ENCODE measurements at regions not wholly inside any gene's neighbourhood (a gene's known extent, or its start where the extent isn't known, plus 50 kb on each side); places are given as distances from the start of the nearest gene placed in this dataset.

- H3K4me1 Mint-ChIP-seq (ENCODE audit: low read depth): no peaks in the 10 kb centered on the region
- H3K27ac Mint-ChIP-seq: no peak overlapping the region
- no peaks in the 10 kb centered on the region for H3K27me3 Mint-ChIP-seq (ENCODE audit: low read depth)
- no peak overlapping the region for H3K4me3 Mint-ChIP-seq
- peaks cover 4% of the 10 kb centered on the region for H3K9me3 Mint-ChIP-seq
- CTCF ChIA-PET: no interaction called here
- DNase-seq: no peak
- H3K36me3 Mint-ChIP-seq (ENCODE audit: low read depth): no peaks in the 10 kb centered on the region
- intact Hi-C loops (cut with micrococcal nuclease): no loop called here
Observed at GRCh38 chr12:77548797-77549196, 281.9 kb upstream of the NAV3 start.

- CTCF ChIA-PET: interaction anchor here (0.7 kb wide), 1 partner anchor 121 kb away, joined by 3 read pairs; no protein-coding TSS in a partner anchor
Observed at GRCh38 chr12:77540097-77540496, 290.6 kb upstream of the NAV3 start.

DNA sequence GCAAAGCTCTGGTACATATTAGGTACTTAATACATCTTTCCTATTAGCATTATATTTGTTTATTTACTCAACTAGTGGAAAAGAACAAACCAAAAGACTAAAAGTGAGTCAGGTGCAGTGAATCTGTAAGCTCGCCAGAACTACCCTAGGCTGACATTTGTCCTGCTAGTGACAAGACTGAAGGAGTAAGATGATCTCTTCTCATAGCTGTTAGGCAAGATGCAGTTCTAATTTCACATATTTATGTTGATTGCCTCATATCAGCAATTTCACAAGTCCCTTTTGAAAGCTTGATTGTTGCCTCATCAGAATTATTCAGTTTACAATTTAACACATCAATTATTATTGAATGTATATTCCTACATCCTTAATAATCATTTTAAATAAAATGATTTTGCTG lies 293.0 kb upstream of the NAV3 start:
- CTCF ChIA-PET: no interaction called here
- Mint-ChIP-seq H3K27ac (no peak overlapping the region), H3K27me3 (ENCODE audit: low read depth) (no peaks in the 10 kb centered on the region), H3K36me3 (ENCODE audit: low read depth) (no peaks in the 10 kb centered on the region), H3K9me3 (peaks cover 2% of the 10 kb centered on the region), H3K4me1 (ENCODE audit: low read depth) (no peaks in the 10 kb centered on the region), H3K4me3 (no peak overlapping the region)
- DNase-seq: no peak
- intact Hi-C loops (cut with micrococcal nuclease): no loop called here

More at GRCh38 chr12:77540097-77540496, 290.6 kb upstream of the NAV3 start:
- no peak for DNase-seq
- H3K36me3 Mint-ChIP-seq (ENCODE audit: low read depth): no peaks in the 10 kb centered on the region
- intact Hi-C loops (cut with micrococcal nuclease): no loop called here
- no peaks in the 10 kb centered on the region for H3K4me1 Mint-ChIP-seq (ENCODE audit: low read depth)
- H3K27ac Mint-ChIP-seq: no peak overlapping the region
- no peak overlapping the region for H3K4me3 Mint-ChIP-seq
- H3K27me3 Mint-ChIP-seq (ENCODE audit: low read depth): no peaks in the 10 kb centered on the region
- peaks cover 7% of the 10 kb centered on the region for H3K9me3 Mint-ChIP-seq

- peaks cover 2% of the 10 kb centered on the region for H3K9me3 Mint-ChIP-seq
- H3K27me3 Mint-ChIP-seq (ENCODE audit: low read depth): no peaks in the 10 kb centered on the region
- intact Hi-C loops (cut with micrococcal nuclease): no loop called here
- no peaks in the 10 kb centered on the region for H3K4me1 Mint-ChIP-seq (ENCODE audit: low read depth)
- H3K27ac Mint-ChIP-seq: no peak overlapping the region
- H3K36me3 Mint-ChIP-seq (ENCODE audit: low read depth): no peaks in the 10 kb centered on the region
- CTCF ChIA-PET: no interaction called here
- no peak overlapping the region for H3K4me3 Mint-ChIP-seq
- no peak for DNase-seq
Observed at GRCh38 chr12:77535734-77536133, 295.0 kb upstream of the NAV3 start.

DNA sequence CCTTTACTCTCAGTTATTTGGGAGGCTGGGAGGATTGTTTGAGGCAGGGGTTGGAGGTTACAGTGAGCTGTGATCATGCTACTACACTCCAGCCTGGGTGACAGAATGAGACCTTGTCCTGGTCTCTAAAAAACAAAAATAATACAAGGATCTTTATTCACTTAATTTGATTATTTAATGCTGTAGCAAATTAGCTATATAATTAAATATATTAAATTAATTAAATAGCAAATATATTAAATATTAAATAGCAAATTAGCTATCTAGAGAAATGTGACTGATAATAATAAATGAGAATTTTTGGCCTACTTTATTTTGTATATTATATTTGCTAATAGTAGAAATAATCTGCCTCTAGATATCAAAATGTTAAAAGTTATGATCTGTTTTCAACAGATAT lies 298.8 kb upstream of the NAV3 start:
- H3K36me3 Mint-ChIP-seq (ENCODE audit: low read depth): no peaks in the 10 kb centered on the region
- H3K4me3 Mint-ChIP-seq: no peak overlapping the region
- DNase-seq: no peak
- no peak overlapping the region for H3K27ac Mint-ChIP-seq
- H3K9me3 Mint-ChIP-seq: peaks cover 11% of the 10 kb centered on the region
- intact Hi-C loops (cut with micrococcal nuclease): no loop called here
- H3K27me3 Mint-ChIP-seq (ENCODE audit: low read depth): no peaks in the 10 kb centered on the region
- CTCF ChIA-PET: no interaction called here
- H3K4me1 Mint-ChIP-seq (ENCODE audit: low read depth): no peaks in the 10 kb centered on the region

- no peak for DNase-seq
Observed at GRCh38 chr12:77522247-77522646, 308.4 kb upstream of the NAV3 start.

GRCh38 chr12:77521508-77522115 lies 309.1 kb upstream of the NAV3 start:
- H3K27me3 Mint-ChIP-seq (ENCODE audit: low read depth): no peaks in the 10 kb centered on the region

More at GRCh38 chr12:77522247-77522646, 308.4 kb upstream of the NAV3 start:
- Mint-ChIP-seq H3K27ac (no peak overlapping the region), H3K4me1 (ENCODE audit: low read depth) (no peaks in the 10 kb centered on the region), H3K9me3 (peaks cover 13% of the 10 kb centered on the region), H3K36me3 (ENCODE audit: low read depth) (no peaks in the 10 kb centered on the region), H3K4me3 (no peak overlapping the region), H3K27me3 (ENCODE audit: low read depth) (no peaks in the 10 kb centered on the region)
- CTCF ChIA-PET: interaction anchor here (0.7 kb wide), 1 partner anchor 23 kb away, joined by 3 read pairs; no protein-coding TSS in a partner anchor
- intact Hi-C loops (cut with micrococcal nuclease): no loop called here

GRCh38 chr12:77514511-77514910 lies 316.2 kb upstream of the NAV3 start:
- H3K27ac Mint-ChIP-seq: no peak overlapping the region
- DNase-seq: no peak
- no peaks in the 10 kb centered on the region for H3K36me3 Mint-ChIP-seq (ENCODE audit: low read depth)
- no peaks in the 10 kb centered on the region for H3K9me3 Mint-ChIP-seq
- no peaks in the 10 kb centered on the region for H3K27me3 Mint-ChIP-seq (ENCODE audit: low read depth)
- no peak overlapping the region for H3K4me3 Mint-ChIP-seq
- no peaks in the 10 kb centered on the region for H3K4me1 Mint-ChIP-seq (ENCODE audit: low read depth)
- intact Hi-C loops (cut with micrococcal nuclease): no loop called here
- CTCF ChIA-PET: no interaction called here

More at GRCh38 chr12:77521508-77522115, 309.1 kb upstream of the NAV3 start:
- no peaks in the 10 kb centered on the region for H3K36me3 Mint-ChIP-seq (ENCODE audit: low read depth)
- no peaks in the 10 kb centered on the region for H3K4me1 Mint-ChIP-seq (ENCODE audit: low read depth)
- CTCF ChIA-PET: no interaction called here
- H3K27ac Mint-ChIP-seq: no peak overlapping the region
- no peak overlapping the region for H3K4me3 Mint-ChIP-seq
- intact Hi-C loops (cut with micrococcal nuclease): no loop called here
- H3K9me3 Mint-ChIP-seq: peaks cover 11% of the 10 kb centered on the region
- DNase-seq: no peak

DNA sequence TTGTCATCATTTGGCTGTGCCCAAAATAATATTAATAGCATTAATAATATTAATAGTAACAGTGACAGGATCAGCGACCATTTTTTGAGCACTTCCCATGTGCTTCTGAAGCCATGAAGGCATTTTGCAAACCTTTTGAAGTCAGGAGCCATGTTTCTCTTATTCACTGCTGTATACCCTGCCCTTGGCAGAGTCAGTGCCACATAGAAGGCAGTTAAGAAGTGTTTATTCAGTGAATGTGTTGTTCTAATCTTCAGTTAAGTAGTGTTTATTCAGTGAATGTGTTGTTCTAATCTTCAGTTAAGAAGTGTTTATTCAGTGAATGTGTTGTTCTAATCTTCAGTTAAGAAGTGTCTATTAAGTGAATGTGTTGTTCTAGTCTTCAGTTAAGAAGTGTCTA lies 319.7 kb upstream of the NAV3 start:
- Mint-ChIP-seq H3K4me3 (no peak overlapping the region), H3K4me1 (ENCODE audit: low read depth) (no peaks in the 10 kb centered on the region), H3K27me3 (ENCODE audit: low read depth) (no peaks in the 10 kb centered on the region), H3K36me3 (ENCODE audit: low read depth) (no peaks in the 10 kb centered on the region), H3K27ac (no peak overlapping the region), H3K9me3 (peaks cover 5% of the 10 kb centered on the region)
- DNase-seq: no peak
- intact Hi-C loops (cut with micrococcal nuclease): no loop called here
- CTCF ChIA-PET: no interaction called here

DNA sequence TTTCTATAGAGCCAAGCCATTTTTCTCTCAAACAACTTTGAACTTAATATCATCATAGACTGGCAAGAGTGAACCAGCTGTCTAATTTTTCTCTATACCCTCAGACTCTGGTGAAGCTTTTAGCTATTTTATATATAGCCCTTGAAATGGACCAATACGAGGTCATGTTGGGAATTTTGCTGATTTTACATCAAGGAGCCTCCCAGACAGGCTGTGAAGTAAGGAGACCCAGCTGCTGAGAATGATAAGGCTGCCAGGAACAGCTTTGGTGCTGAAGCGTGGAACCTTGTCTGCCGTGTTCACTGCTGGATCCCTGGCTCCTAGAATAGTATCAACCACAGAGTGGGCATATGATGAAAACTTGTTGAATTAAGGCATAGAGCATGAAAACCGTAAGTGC lies 326.2 kb upstream of the NAV3 start:
- Mint-ChIP-seq H3K4me3 (no peak overlapping the region), H3K27me3 (ENCODE audit: low read depth) (no peaks in the 10 kb centered on the region), H3K27ac (no peak overlapping the region), H3K36me3 (ENCODE audit: low read depth) (no peaks in the 10 kb centered on the region), H3K9me3 (peaks cover 7% of the 10 kb centered on the region), H3K4me1 (ENCODE audit: low read depth) (no peaks in the 10 kb centered on the region)
- no peak for DNase-seq
- CTCF ChIA-PET: no interaction called here
- intact Hi-C loops (cut with micrococcal nuclease): no loop called here

- no peak overlapping the region for H3K4me3 Mint-ChIP-seq
- intact Hi-C loops (cut with micrococcal nuclease): no loop called here
- H3K27ac Mint-ChIP-seq: no peak overlapping the region
- no peaks in the 10 kb centered on the region for H3K4me1 Mint-ChIP-seq (ENCODE audit: low read depth)
- no peaks in the 10 kb centered on the region for H3K27me3 Mint-ChIP-seq (ENCODE audit: low read depth)
- peaks cover 2% of the 10 kb centered on the region for H3K9me3 Mint-ChIP-seq
- H3K36me3 Mint-ChIP-seq (ENCODE audit: low read depth): no peaks in the 10 kb centered on the region
- CTCF ChIA-PET: no interaction called here
- DNase-seq: no peak
Observed at GRCh38 chr12:77500089-77500488, 330.6 kb upstream of the NAV3 start.

DNA sequence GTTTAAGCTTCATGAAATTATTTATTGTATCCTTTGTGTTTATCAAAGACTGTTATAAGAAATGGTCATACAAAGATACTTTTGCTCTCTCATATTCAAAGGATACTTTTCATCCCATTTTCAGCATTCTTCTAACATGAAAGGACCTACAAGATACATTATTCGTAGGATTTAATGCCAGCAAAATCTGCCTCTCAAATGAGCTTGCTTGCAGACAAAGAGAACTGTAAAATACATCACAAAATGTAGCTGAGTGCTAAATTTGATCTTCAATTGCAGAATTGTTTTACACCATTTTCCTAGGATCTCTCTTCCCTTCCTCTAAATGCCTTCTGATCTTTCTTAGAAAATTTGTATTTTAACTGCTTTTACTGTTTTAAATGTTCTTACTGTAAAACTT lies 333.0 kb upstream of the NAV3 start:
- CTCF ChIA-PET: no interaction called here
- no peaks in the 10 kb centered on the region for H3K36me3 Mint-ChIP-seq (ENCODE audit: low read depth)
- intact Hi-C loops (cut with micrococcal nuclease): no loop called here
- H3K27me3 Mint-ChIP-seq (ENCODE audit: low read depth): no peaks in the 10 kb centered on the region
- DNase-seq: no peak
- H3K27ac Mint-ChIP-seq: no peak overlapping the region
- no peaks in the 10 kb centered on the region for H3K4me1 Mint-ChIP-seq (ENCODE audit: low read depth)
- H3K4me3 Mint-ChIP-seq: no peak overlapping the region
- H3K9me3 Mint-ChIP-seq: peaks cover 2% of the 10 kb centered on the region

GRCh38 chr12:77496714-77497113 lies 334.0 kb upstream of the NAV3 start:
- Mint-ChIP-seq H3K27ac (no peak overlapping the region), H3K9me3 (peaks cover 2% of the 10 kb centered on the region), H3K36me3 (ENCODE audit: low read depth) (no peaks in the 10 kb centered on the region), H3K4me1 (ENCODE audit: low read depth) (no peaks in the 10 kb centered on the region), H3K27me3 (ENCODE audit: low read depth) (no peaks in the 10 kb centered on the region), H3K4me3 (no peak overlapping the region)
- CTCF ChIA-PET: no interaction called here
- intact Hi-C loops (cut with micrococcal nuclease): no loop called here
- no peak for DNase-seq
